ENCODE measurements at regions not wholly inside any gene's neighbourhood (a gene's known extent, or its start where the extent isn't known, plus 50 kb on each side); places are given as distances from the start of the nearest gene placed in this dataset.

- no peaks in the 10 kb centered on the region for H3K9me3 ChIP-seq (ENCODE audit: control insufficient read depth in 2 of 2, insufficient read depth in 1 of 2, low read length in 1 of 2)
- no peak for DNase-seq (ENCODE audit: low read depth in 6 of 9, low spot score in 9 of 9)
- no peaks in the 10 kb centered on the region for H3K4me1 ChIP-seq (ENCODE audit: control insufficient read depth in 2 of 2, insufficient read depth in 2 of 2, low read length in 2 of 2)
- 91% methylated on average over 2 of the region's 2 CpGs for WGBS
- H3K27ac ChIP-seq (ENCODE audit: low read depth in 1 of 2, low read length in 1 of 2): no peak overlapping the region
- H3K36me3 ChIP-seq (ENCODE audit: control insufficient read depth in 2 of 2, insufficient read depth in 2 of 2, low read length in 1 of 2): no peaks in the 10 kb centered on the region
- H3K27me3 ChIP-seq (ENCODE audit: control insufficient read depth in 2 of 2, insufficient read depth in 1 of 2, low read length in 1 of 2): no peaks in the 10 kb centered on the region
- H3K4me3 ChIP-seq (ENCODE audit: low read length in 2 of 2): no peak overlapping the region
Observed at GRCh38 chr6:139508576-139508975, 134.1 kb upstream of the CITED2 start.

DNA sequence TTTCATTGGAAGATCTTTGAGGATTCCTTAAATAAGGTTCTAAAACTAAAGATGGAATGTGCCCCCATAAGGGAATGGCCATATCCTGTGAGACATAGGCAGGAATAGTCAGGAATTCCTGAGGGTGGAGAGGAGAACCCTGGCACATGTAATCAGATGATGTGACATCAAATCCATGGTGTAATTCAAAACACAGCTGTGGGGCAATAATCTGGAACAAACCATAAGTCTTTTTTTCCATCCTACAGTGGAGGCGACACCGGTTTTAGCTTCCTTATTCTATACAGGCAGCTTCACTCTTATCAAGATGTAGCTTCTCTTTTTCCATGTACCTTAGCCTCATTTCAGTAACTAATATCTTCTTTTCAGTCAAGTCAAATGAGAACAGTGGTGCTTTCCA is 133.6 kb upstream of the CITED2 start:
- H3K9me3 ChIP-seq (ENCODE audit: control insufficient read depth in 2 of 2, insufficient read depth in 1 of 2, low read length in 1 of 2): no peaks in the 10 kb centered on the region
- DNase-seq (ENCODE audit: low read depth in 6 of 9, low spot score in 9 of 9): no peak
- H3K27me3 ChIP-seq (ENCODE audit: control insufficient read depth in 2 of 2, insufficient read depth in 1 of 2, low read length in 1 of 2): no peaks in the 10 kb centered on the region
- no peaks in the 10 kb centered on the region for H3K4me1 ChIP-seq (ENCODE audit: control insufficient read depth in 2 of 2, insufficient read depth in 2 of 2, low read length in 2 of 2)
- no peaks in the 10 kb centered on the region for H3K36me3 ChIP-seq (ENCODE audit: control insufficient read depth in 2 of 2, insufficient read depth in 2 of 2, low read length in 1 of 2)
- H3K27ac ChIP-seq (ENCODE audit: low read depth in 1 of 2, low read length in 1 of 2): no peak overlapping the region
- H3K4me3 ChIP-seq (ENCODE audit: low read length in 2 of 2): no peak overlapping the region
- 88% methylated on average over 2 of the region's 2 CpGs for WGBS

- WGBS: 96% methylated on average over 1 of the region's 1 CpG
- H3K27ac ChIP-seq (ENCODE audit: low read depth in 1 of 2, low read length in 1 of 2): no peak overlapping the region
- H3K9me3 ChIP-seq (ENCODE audit: control insufficient read depth in 2 of 2, insufficient read depth in 1 of 2, low read length in 1 of 2): no peaks in the 10 kb centered on the region
- H3K4me1 ChIP-seq (ENCODE audit: control insufficient read depth in 2 of 2, insufficient read depth in 2 of 2, low read length in 2 of 2): no peaks in the 10 kb centered on the region
- DNase-seq (ENCODE audit: low read depth in 6 of 9, low spot score in 9 of 9): no peak
- H3K4me3 ChIP-seq (ENCODE audit: low read length in 2 of 2): no peak overlapping the region
- H3K27me3 ChIP-seq (ENCODE audit: control insufficient read depth in 2 of 2, insufficient read depth in 1 of 2, low read length in 1 of 2): no peaks in the 10 kb centered on the region
- no peaks in the 10 kb centered on the region for H3K36me3 ChIP-seq (ENCODE audit: control insufficient read depth in 2 of 2, insufficient read depth in 2 of 2, low read length in 1 of 2)
Observed at GRCh38 chr6:139500977-139501376, 126.5 kb upstream of the CITED2 start.

DNA sequence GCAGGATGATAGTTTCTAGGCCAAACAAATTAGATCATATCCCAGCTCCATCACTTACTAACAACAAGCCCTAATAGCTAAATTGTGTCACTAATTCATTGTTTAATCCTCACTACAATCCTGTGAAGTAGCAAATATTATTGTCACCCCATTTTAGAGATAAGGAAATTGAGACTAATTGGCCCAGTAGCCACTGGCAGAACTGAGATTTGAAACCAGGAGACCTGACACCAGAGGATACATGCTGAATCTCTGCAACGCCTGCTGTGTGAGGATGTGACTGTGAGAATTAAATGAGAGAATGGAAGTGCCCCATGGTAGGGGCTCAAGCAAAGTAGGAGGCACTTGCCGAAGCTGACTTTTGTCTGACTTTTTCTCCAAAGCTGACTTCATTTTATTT is 124.3 kb upstream of the CITED2 start:
- H3K36me3 ChIP-seq (ENCODE audit: control insufficient read depth in 2 of 2, insufficient read depth in 2 of 2, low read length in 1 of 2): no peaks in the 10 kb centered on the region
- H3K27me3 ChIP-seq (ENCODE audit: control insufficient read depth in 2 of 2, insufficient read depth in 1 of 2, low read length in 1 of 2): no peaks in the 10 kb centered on the region
- H3K4me1 ChIP-seq (ENCODE audit: control insufficient read depth in 2 of 2, insufficient read depth in 2 of 2, low read length in 2 of 2): no peaks in the 10 kb centered on the region
- no peak overlapping the region for H3K4me3 ChIP-seq (ENCODE audit: low read length in 2 of 2)
- H3K27ac ChIP-seq (ENCODE audit: low read depth in 1 of 2, low read length in 1 of 2): no peak overlapping the region
- no peaks in the 10 kb centered on the region for H3K9me3 ChIP-seq (ENCODE audit: control insufficient read depth in 2 of 2, insufficient read depth in 1 of 2, low read length in 1 of 2)
- 95% methylated on average over 2 of the region's 2 CpGs for WGBS
- DNase-seq (ENCODE audit: low read depth in 6 of 9, low spot score in 9 of 9): no peak

GRCh38 chr6:139497345-139497961 is 123.0 kb upstream of the CITED2 start:
- DNase-seq (ENCODE audit: low read depth in 6 of 9, low spot score in 9 of 9): no peak
- Histone ChIP-seq H3K36me3 (ENCODE audit: control insufficient read depth in 2 of 2, insufficient read depth in 2 of 2, low read length in 1 of 2) (no peaks in the 10 kb centered on the region), H3K27me3 (ENCODE audit: control insufficient read depth in 2 of 2, insufficient read depth in 1 of 2, low read length in 1 of 2) (no peaks in the 10 kb centered on the region), H3K9me3 (ENCODE audit: control insufficient read depth in 2 of 2, insufficient read depth in 1 of 2, low read length in 1 of 2) (no peaks in the 10 kb centered on the region), H3K4me3 (ENCODE audit: low read length in 2 of 2) (no peak overlapping the region), H3K27ac (ENCODE audit: low read depth in 1 of 2, low read length in 1 of 2) (no peak overlapping the region), H3K4me1 (ENCODE audit: control insufficient read depth in 2 of 2, insufficient read depth in 2 of 2, low read length in 2 of 2) (no peaks in the 10 kb centered on the region)
- 96% methylated on average over 8 of the region's 8 CpGs for WGBS

GRCh38 chr6:139496654-139497344 is 122.4 kb upstream of the CITED2 start:
- Histone ChIP-seq H3K27me3 (ENCODE audit: control insufficient read depth in 2 of 2, insufficient read depth in 1 of 2, low read length in 1 of 2) (no peaks in the 10 kb centered on the region), H3K4me3 (ENCODE audit: low read length in 2 of 2) (no peak overlapping the region), H3K9me3 (ENCODE audit: control insufficient read depth in 2 of 2, insufficient read depth in 1 of 2, low read length in 1 of 2) (no peaks in the 10 kb centered on the region), H3K4me1 (ENCODE audit: control insufficient read depth in 2 of 2, insufficient read depth in 2 of 2, low read length in 2 of 2) (no peaks in the 10 kb centered on the region), H3K27ac (ENCODE audit: low read depth in 1 of 2, low read length in 1 of 2) (no peak overlapping the region), H3K36me3 (ENCODE audit: control insufficient read depth in 2 of 2, insufficient read depth in 2 of 2, low read length in 1 of 2) (no peaks in the 10 kb centered on the region)
- 94% methylated on average over 3 of the region's 3 CpGs for WGBS
- DNase-seq (ENCODE audit: low read depth in 6 of 9, low spot score in 9 of 9): no peak

GRCh38 chr6:139494376-139494990 is 120.0 kb upstream of the CITED2 start:
- H3K4me3 ChIP-seq (ENCODE audit: low read length in 2 of 2): no peak overlapping the region
- no peaks in the 10 kb centered on the region for H3K27me3 ChIP-seq (ENCODE audit: control insufficient read depth in 2 of 2, insufficient read depth in 1 of 2, low read length in 1 of 2)
- 93% methylated on average over 9 of the region's 9 CpGs for WGBS
- no peaks in the 10 kb centered on the region for H3K36me3 ChIP-seq (ENCODE audit: control insufficient read depth in 2 of 2, insufficient read depth in 2 of 2, low read length in 1 of 2)
- no peak overlapping the region for H3K27ac ChIP-seq (ENCODE audit: low read depth in 1 of 2, low read length in 1 of 2)
- no peaks in the 10 kb centered on the region for H3K4me1 ChIP-seq (ENCODE audit: control insufficient read depth in 2 of 2, insufficient read depth in 2 of 2, low read length in 2 of 2)
- DNase-seq (ENCODE audit: low read depth in 6 of 9, low spot score in 9 of 9): no peak
- H3K9me3 ChIP-seq (ENCODE audit: control insufficient read depth in 2 of 2, insufficient read depth in 1 of 2, low read length in 1 of 2): no peaks in the 10 kb centered on the region

GRCh38 chr6:139490482-139490881 is 116.0 kb upstream of the CITED2 start:
- 58% methylated on average over 4 of the region's 4 CpGs for WGBS
- Histone ChIP-seq H3K9me3 (ENCODE audit: control insufficient read depth in 2 of 2, insufficient read depth in 1 of 2, low read length in 1 of 2) (no peaks in the 10 kb centered on the region), H3K27ac (ENCODE audit: low read depth in 1 of 2, low read length in 1 of 2) (no peak overlapping the region), H3K36me3 (ENCODE audit: control insufficient read depth in 2 of 2, insufficient read depth in 2 of 2, low read length in 1 of 2) (no peaks in the 10 kb centered on the region), H3K4me1 (ENCODE audit: control insufficient read depth in 2 of 2, insufficient read depth in 2 of 2, low read length in 2 of 2) (no peaks in the 10 kb centered on the region), H3K4me3 (ENCODE audit: low read length in 2 of 2) (no peak overlapping the region), H3K27me3 (ENCODE audit: control insufficient read depth in 2 of 2, insufficient read depth in 1 of 2, low read length in 1 of 2) (no peaks in the 10 kb centered on the region)
- DNase-seq (ENCODE audit: low read depth in 6 of 9, low spot score in 9 of 9): peak in 1 of 9 donors; percentile 36

- no peaks in the 10 kb centered on the region for H3K36me3 ChIP-seq (ENCODE audit: control insufficient read depth in 2 of 2, insufficient read depth in 2 of 2, low read length in 1 of 2)
- no peaks in the 10 kb centered on the region for H3K4me1 ChIP-seq (ENCODE audit: control insufficient read depth in 2 of 2, insufficient read depth in 2 of 2, low read length in 2 of 2)
- no peaks in the 10 kb centered on the region for H3K9me3 ChIP-seq (ENCODE audit: control insufficient read depth in 2 of 2, insufficient read depth in 1 of 2, low read length in 1 of 2)
- no peak for DNase-seq (ENCODE audit: low read depth in 6 of 9, low spot score in 9 of 9)
- H3K27me3 ChIP-seq (ENCODE audit: control insufficient read depth in 2 of 2, insufficient read depth in 1 of 2, low read length in 1 of 2): no peaks in the 10 kb centered on the region
- no peak overlapping the region for H3K4me3 ChIP-seq (ENCODE audit: low read length in 2 of 2)
- H3K27ac ChIP-seq (ENCODE audit: low read depth in 1 of 2, low read length in 1 of 2): no peak overlapping the region
Observed at GRCh38 chr6:139486476-139486799, 112.0 kb upstream of the CITED2 start.

All from thymus (tissue), 11 donors.